ENCODE measurements at regions not wholly inside any gene's neighbourhood (a gene's known extent, or its start where the extent isn't known, plus 50 kb on each side); places are given as distances from the start of the nearest gene placed in this dataset.

DNA sequence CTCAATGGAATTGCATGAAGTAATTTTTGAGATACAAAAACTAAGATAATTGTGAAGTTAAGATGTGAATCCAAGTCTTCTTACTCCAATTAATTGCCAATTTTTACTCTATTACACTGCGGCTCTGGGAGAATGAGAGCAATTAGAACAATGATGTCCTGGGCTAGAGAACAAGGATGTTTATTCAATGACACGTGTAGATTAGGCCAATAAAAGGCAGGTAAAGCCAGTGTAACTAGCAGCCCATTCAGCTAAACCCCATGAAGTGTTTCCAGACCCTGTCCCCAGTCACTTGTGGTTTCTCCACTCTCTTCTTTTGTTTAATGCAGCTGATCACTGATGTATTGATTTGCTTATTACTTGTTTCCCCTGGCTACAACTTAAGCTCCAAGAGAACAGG lies 381.1 kb upstream of the ARHGEF26 start:
- TF ChIP-seq, protein P1, sequence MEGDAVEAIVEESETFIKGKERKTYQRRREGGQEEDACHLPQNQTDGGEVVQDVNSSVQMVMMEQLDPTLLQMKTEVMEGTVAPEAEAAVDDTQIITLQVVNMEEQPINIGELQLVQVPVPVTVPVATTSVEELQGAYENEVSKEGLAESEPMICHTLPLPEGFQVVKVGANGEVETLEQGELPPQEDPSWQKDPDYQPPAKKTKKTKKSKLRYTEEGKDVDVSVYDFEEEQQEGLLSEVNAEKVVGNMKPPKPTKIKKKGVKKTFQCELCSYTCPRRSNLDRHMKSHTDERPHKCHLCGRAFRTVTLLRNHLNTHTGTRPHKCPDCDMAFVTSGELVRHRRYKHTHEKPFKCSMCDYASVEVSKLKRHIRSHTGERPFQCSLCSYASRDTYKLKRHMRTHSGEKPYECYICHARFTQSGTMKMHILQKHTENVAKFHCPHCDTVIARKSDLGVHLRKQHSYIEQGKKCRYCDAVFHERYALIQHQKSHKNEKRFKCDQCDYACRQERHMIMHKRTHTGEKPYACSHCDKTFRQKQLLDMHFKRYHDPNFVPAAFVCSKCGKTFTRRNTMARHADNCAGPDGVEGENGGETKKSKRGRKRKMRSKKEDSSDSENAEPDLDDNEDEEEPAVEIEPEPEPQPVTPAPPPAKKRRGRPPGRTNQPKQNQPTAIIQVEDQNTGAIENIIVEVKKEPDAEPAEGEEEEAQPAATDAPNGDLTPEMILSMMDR (IDR thresholded peaks at IDR 0.05; ENCODE audit: poor library complexity) = no peak
- TF ChIP-seq EZH2phosphoT487 (IDR thresholded peaks at IDR 0.05; ENCODE audit: low read depth, severe bottlenecking, unreplicated experiment) = no peak
